ENCODE measurements at regions not wholly inside any gene's neighbourhood (a gene's known extent, or its start where the extent isn't known, plus 50 kb on each side); places are given as distances from the start of the nearest gene placed in this dataset.

DNA sequence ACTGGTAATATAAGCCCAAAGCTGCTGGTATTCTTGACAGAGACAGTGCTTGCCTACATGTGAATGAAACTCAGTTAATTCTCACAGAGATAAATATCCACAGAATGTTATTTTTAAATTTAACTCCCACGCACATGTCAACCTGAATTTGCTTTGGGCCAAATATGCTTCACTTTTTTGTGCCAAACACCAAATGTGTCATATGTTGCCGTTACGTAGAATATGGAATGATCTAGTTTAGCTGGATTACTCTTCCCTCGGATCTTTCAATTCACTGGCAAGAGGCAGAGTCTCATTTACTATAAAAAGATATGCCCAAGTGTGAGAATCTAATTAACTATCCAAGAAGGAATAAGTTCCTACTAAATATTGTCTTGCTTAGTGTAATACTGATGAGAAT lies 933.4 kb upstream of the COX7C start:
- Histone ChIP-seq H3K4me3 (ENCODE audit: low read length) (no peak overlapping the region), H3K4me1 (ENCODE audit: control insufficient read depth, insufficient read depth, low read length) (no peaks in the 10 kb centered on the region), H3K27me3 (ENCODE audit: control insufficient read depth, insufficient read depth, low read length) (no peaks in the 10 kb centered on the region), H3K27ac (ENCODE audit: low read length) (no peak overlapping the region), H3K36me3 (ENCODE audit: control insufficient read depth, insufficient read depth, low read length) (no peaks in the 10 kb centered on the region), H3K9me3 (ENCODE audit: control insufficient read depth, insufficient read depth, low read length) (no peaks in the 10 kb centered on the region)
- Mint-ChIP-seq H3K4me3 (no peak overlapping the region), H3K4me1 (no peaks in the 10 kb centered on the region), H3K27ac (no peak overlapping the region), H3K36me3 (no peaks in the 10 kb centered on the region), H3K9me3 (peaks cover 6 to 18% of the 10 kb centered on the region in 2 donors), H3K27me3 (ENCODE audit: low read depth in 2 of 2) (no peaks in the 10 kb centered on the region)
- TF ChIP-seq, protein P1, sequence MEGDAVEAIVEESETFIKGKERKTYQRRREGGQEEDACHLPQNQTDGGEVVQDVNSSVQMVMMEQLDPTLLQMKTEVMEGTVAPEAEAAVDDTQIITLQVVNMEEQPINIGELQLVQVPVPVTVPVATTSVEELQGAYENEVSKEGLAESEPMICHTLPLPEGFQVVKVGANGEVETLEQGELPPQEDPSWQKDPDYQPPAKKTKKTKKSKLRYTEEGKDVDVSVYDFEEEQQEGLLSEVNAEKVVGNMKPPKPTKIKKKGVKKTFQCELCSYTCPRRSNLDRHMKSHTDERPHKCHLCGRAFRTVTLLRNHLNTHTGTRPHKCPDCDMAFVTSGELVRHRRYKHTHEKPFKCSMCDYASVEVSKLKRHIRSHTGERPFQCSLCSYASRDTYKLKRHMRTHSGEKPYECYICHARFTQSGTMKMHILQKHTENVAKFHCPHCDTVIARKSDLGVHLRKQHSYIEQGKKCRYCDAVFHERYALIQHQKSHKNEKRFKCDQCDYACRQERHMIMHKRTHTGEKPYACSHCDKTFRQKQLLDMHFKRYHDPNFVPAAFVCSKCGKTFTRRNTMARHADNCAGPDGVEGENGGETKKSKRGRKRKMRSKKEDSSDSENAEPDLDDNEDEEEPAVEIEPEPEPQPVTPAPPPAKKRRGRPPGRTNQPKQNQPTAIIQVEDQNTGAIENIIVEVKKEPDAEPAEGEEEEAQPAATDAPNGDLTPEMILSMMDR (IDR thresholded peaks at IDR 0.05): no peak
- ATAC-seq: no peak
- DNase-seq: no peak
- 84% methylated on average over 4 of the region's 4 CpGs for WGBS (ENCODE audit: insufficient coverage)
- intact Hi-C loops (cut with micrococcal nuclease): no loop called here

DNA sequence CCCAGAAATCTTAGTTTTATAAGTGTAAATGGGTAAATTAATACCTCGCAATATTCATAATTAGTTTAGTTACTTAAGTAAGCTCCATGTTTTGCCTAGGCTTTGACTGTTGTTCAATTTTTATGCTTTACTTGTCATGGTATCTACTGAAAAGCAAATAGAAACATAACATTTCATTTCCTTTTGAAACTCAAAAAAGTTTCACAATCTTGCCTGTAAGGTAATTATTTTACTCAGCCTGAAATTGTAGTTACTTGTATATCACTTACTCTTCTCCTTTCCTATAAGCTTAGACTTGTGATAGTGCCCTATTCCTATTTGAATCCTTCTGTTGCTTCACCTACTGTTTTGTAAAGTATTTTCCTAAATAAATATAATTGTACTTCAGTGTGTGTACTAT lies 914.4 kb upstream of the COX7C start:
- TF ChIP-seq, protein P1 (IDR thresholded peaks at IDR 0.05): no peak
- no peak overlapping the region for H3K27ac Mint-ChIP-seq
- no peaks in the 10 kb centered on the region for H3K4me1 Mint-ChIP-seq
- no peaks in the 10 kb centered on the region for H3K36me3 Mint-ChIP-seq
- ATAC-seq (no peak), DNase-seq (no peak)
- H3K4me3 Mint-ChIP-seq: no peak overlapping the region
- Histone ChIP-seq H3K36me3 (ENCODE audit: control insufficient read depth, insufficient read depth, low read length) (no peaks in the 10 kb centered on the region), H3K9me3 (ENCODE audit: control insufficient read depth, insufficient read depth, low read length) (no peaks in the 10 kb centered on the region), H3K4me1 (ENCODE audit: control insufficient read depth, insufficient read depth, low read length) (no peaks in the 10 kb centered on the region), H3K27me3 (ENCODE audit: control insufficient read depth, insufficient read depth, low read length) (no peaks in the 10 kb centered on the region), H3K27ac (ENCODE audit: low read length) (no peak overlapping the region), H3K4me3 (ENCODE audit: low read length) (no peak overlapping the region)
- no peaks in the 10 kb centered on the region for H3K27me3 Mint-ChIP-seq (ENCODE audit: low read depth in 2 of 2)
- no CpG with 5 or more reads among the region's 1 CpG for WGBS (ENCODE audit: insufficient coverage)
- intact Hi-C loops (cut with micrococcal nuclease): no loop called here
- peaks cover 6 to 8% of the 10 kb centered on the region in 2 donors for H3K9me3 Mint-ChIP-seq

DNA sequence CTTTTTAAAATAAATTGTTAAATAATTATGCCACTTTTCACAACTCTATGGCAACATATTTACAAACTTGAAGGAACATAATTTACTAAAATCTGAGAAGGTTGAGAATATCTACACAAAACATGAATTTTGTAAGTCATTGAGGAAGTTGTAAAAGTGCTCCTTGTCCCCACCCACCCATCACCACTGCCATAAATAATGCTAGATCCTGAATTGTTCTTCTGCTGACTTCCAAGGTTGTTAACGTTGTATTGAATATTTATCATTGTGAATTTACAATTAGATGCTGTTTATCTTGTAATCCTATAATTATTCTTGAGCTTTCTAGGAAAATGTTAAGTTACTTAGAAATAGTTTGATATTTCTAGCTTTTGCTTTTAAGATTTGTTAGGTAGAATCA lies 908.0 kb upstream of the COX7C start:
- ATAC-seq (no peak), DNase-seq (no peak)
- Mint-ChIP-seq H3K9me3 (peaks cover 12 to 16% of the 10 kb centered on the region in 2 donors), H3K36me3 (no peaks in the 10 kb centered on the region), H3K4me3 (no peak overlapping the region), H3K4me1 (no peaks in the 10 kb centered on the region), H3K27ac (no peak overlapping the region), H3K27me3 (ENCODE audit: low read depth in 2 of 2) (no peaks in the 10 kb centered on the region)
- H3K4me1 ChIP-seq (ENCODE audit: control insufficient read depth, insufficient read depth, low read length): no peaks in the 10 kb centered on the region
- H3K27ac ChIP-seq (ENCODE audit: low read length): no peak overlapping the region
- WGBS (ENCODE audit: insufficient coverage): no CpG with 5 or more reads among the region's 1 CpG
- no peaks in the 10 kb centered on the region for H3K36me3 ChIP-seq (ENCODE audit: control insufficient read depth, insufficient read depth, low read length)
- H3K4me3 ChIP-seq (ENCODE audit: low read length): no peak overlapping the region
- TF ChIP-seq, protein P1 (IDR thresholded peaks at IDR 0.05): no peak
- no peaks in the 10 kb centered on the region for H3K27me3 ChIP-seq (ENCODE audit: control insufficient read depth, insufficient read depth, low read length)
- intact Hi-C loops (cut with micrococcal nuclease): no loop called here
- no peaks in the 10 kb centered on the region for H3K9me3 ChIP-seq (ENCODE audit: control insufficient read depth, insufficient read depth, low read length)

DNA sequence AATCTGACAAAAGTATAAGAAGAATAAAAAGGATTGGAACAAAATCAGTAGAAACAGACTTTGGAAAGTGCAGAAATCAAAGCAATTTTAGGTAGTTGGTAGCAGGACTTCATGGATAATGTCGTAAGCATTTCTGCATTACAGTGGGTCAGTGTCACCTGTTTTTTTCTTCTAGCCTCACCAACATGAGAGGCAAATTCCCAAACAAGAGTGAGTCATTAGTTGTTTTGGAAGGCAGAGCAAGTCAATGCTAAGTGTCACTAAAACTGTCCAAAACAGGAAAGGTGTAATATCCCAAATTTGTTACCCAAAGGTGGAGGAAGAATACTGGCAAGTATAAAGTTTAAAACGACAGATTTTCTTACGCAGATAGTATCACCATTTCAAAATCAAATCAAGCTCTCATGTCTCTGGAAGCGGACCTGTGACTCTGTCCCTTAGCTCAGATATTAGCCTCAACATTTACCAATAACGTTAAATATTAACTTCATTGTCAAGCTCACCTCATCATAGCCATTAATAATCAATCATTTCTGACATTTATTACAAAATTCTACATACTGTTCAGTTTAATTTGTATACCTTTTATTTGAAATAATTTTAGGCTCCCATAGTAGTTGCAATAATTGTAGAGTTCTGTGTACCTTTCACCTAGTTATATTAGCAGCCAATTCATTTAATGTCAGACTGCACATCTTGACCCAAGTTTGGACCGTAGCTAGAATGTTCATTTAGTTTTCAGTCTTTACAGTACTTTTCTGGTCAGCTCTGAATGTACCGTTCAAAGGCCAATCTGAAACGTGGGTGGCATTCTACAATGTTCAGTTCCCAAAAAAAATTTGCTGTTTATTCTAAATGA lies 901.2 kb upstream of the COX7C start:
- DNase-seq (no peak), ATAC-seq (no peak)
- 78% methylated on average over 8 of the region's 8 CpGs for WGBS (ENCODE audit: insufficient coverage)
- Mint-ChIP-seq H3K36me3 (no peaks in the 10 kb centered on the region), H3K27me3 (ENCODE audit: low read depth in 2 of 2) (no peaks in the 10 kb centered on the region), H3K9me3 (peaks cover 16 to 23% of the 10 kb centered on the region in 2 donors), H3K27ac (no peak overlapping the region), H3K4me1 (no peaks in the 10 kb centered on the region), H3K4me3 (no peak overlapping the region)
- Histone ChIP-seq H3K36me3 (ENCODE audit: control insufficient read depth, insufficient read depth, low read length) (no peaks in the 10 kb centered on the region), H3K4me3 (ENCODE audit: low read length) (no peak overlapping the region), H3K27me3 (ENCODE audit: control insufficient read depth, insufficient read depth, low read length) (no peaks in the 10 kb centered on the region), H3K9me3 (ENCODE audit: control insufficient read depth, insufficient read depth, low read length) (peaks cover 5% of the 10 kb centered on the region), H3K27ac (ENCODE audit: low read length) (no peak overlapping the region), H3K4me1 (ENCODE audit: control insufficient read depth, insufficient read depth, low read length) (no peaks in the 10 kb centered on the region)
- intact Hi-C loops (cut with micrococcal nuclease): no loop called here
- TF ChIP-seq, protein P1 (IDR thresholded peaks at IDR 0.05): no peak

Measured in natural killer cell (primary cell).